ENCODE measurements at regions not wholly inside any gene's neighbourhood (a gene's known extent, or its start where the extent isn't known, plus 50 kb on each side); places are given as distances from the start of the nearest gene placed in this dataset.

- no peak overlapping the region for H3K4me3 Mint-ChIP-seq (ENCODE audit: unreplicated experiment)
- no peak for DNase-seq (ENCODE audit: low read depth)
- peaks cover 2% of the 10 kb centered on the region for H3K27me3 Mint-ChIP-seq (ENCODE audit: low read depth, unreplicated experiment)
- Histone ChIP-seq H3K27me3 (ENCODE audit: insufficient read depth, low read length) (no peaks in the 10 kb centered on the region), H3K27ac (ENCODE audit: low read depth, low read length) (no peak overlapping the region), H4K20me1 (ENCODE audit: insufficient read depth, low read length) (no peaks in the 10 kb centered on the region), H3K79me2 (ENCODE audit: insufficient read depth, low read length) (no peaks in the 10 kb centered on the region), H3K4me1 (ENCODE audit: insufficient read depth, low read length) (no peaks in the 10 kb centered on the region), H3K9ac (ENCODE audit: low read length) (no peak overlapping the region), H3K4me2 (ENCODE audit: low read length) (no peak overlapping the region), H3K4me3 (ENCODE audit: insufficient read depth, low read depth, low read length) (no peak overlapping the region), H3K9me3 (ENCODE audit: insufficient read depth, low read depth, low read length) (no peaks in the 10 kb centered on the region), H3K36me3 (ENCODE audit: insufficient read depth, low read length) (no peaks in the 10 kb centered on the region), H2AFZ (ENCODE audit: low read depth, low read length) (no peak overlapping the region)
- H3K27ac Mint-ChIP-seq (ENCODE audit: unreplicated experiment) = no peak overlapping the region
- H3K9me3 Mint-ChIP-seq (ENCODE audit: unreplicated experiment) = no peaks in the 10 kb centered on the region
- no peaks in the 10 kb centered on the region for H3K36me3 Mint-ChIP-seq (ENCODE audit: low read depth, unreplicated experiment)
- no peak for FAIRE-seq
- H3K4me1 Mint-ChIP-seq (ENCODE audit: low read depth, unreplicated experiment) = peaks cover 7% of the 10 kb centered on the region
- TF ChIP-seq EZH2 (IDR thresholded peaks at IDR 0.05; ENCODE audit: insufficient read depth, low read length) (no peak), CTCF (IDR thresholded peaks at IDR 0.05; ENCODE audit: insufficient read depth, low read depth, low read length) (no peak)
Observed at GRCh38 chr1:169025412-169025811, 81.1 kb upstream of the ATP1B1 start.

GRCh38 chr1:169027607-169028320, 78.7 kb upstream of the ATP1B1 start:
- H3K27ac Mint-ChIP-seq (ENCODE audit: unreplicated experiment) = no peak overlapping the region
- H3K9ac ChIP-seq (ENCODE audit: low read length) = no peak overlapping the region
- no peaks in the 10 kb centered on the region for H3K9me3 ChIP-seq (ENCODE audit: insufficient read depth, low read depth, low read length)
- no peaks in the 10 kb centered on the region for H3K9me3 Mint-ChIP-seq (ENCODE audit: unreplicated experiment)
- DNase-seq (ENCODE audit: low read depth) = no peak
- H3K4me3 Mint-ChIP-seq (ENCODE audit: unreplicated experiment) = no peak overlapping the region
- TF ChIP-seq CTCF (IDR thresholded peaks at IDR 0.05; ENCODE audit: insufficient read depth, low read depth, low read length) = no peak
- TF ChIP-seq EZH2 (IDR thresholded peaks at IDR 0.05; ENCODE audit: insufficient read depth, low read length) = no peak
- no peaks in the 10 kb centered on the region for H3K27me3 ChIP-seq (ENCODE audit: insufficient read depth, low read length)
- H4K20me1 ChIP-seq (ENCODE audit: insufficient read depth, low read length) = no peaks in the 10 kb centered on the region
- no peaks in the 10 kb centered on the region for H3K36me3 Mint-ChIP-seq (ENCODE audit: low read depth, unreplicated experiment)
- H3K4me3 ChIP-seq (ENCODE audit: insufficient read depth, low read depth, low read length) = no peak overlapping the region
- H3K27me3 Mint-ChIP-seq (ENCODE audit: low read depth, unreplicated experiment) = no peaks in the 10 kb centered on the region
- no peak overlapping the region for H3K27ac ChIP-seq (ENCODE audit: low read depth, low read length)
- no peaks in the 10 kb centered on the region for H3K79me2 ChIP-seq (ENCODE audit: insufficient read depth, low read length)
- no peak overlapping the region for H2AFZ ChIP-seq (ENCODE audit: low read depth, low read length)
- no peak overlapping the region for H3K4me2 ChIP-seq (ENCODE audit: low read length)
- peaks cover 7% of the 10 kb centered on the region for H3K4me1 Mint-ChIP-seq (ENCODE audit: low read depth, unreplicated experiment)
- H3K4me1 ChIP-seq (ENCODE audit: insufficient read depth, low read length) = no peaks in the 10 kb centered on the region
- no peaks in the 10 kb centered on the region for H3K36me3 ChIP-seq (ENCODE audit: insufficient read depth, low read length)
- FAIRE-seq = no peak

- no peaks in the 10 kb centered on the region for H3K27me3 Mint-ChIP-seq (ENCODE audit: low read depth, unreplicated experiment)
- H3K36me3 ChIP-seq (ENCODE audit: insufficient read depth, low read length) = no peaks in the 10 kb centered on the region
- H3K36me3 Mint-ChIP-seq (ENCODE audit: low read depth, unreplicated experiment) = no peaks in the 10 kb centered on the region
- peaks cover 4% of the 10 kb centered on the region for H3K4me1 Mint-ChIP-seq (ENCODE audit: low read depth, unreplicated experiment)
- H3K27ac ChIP-seq (ENCODE audit: low read depth, low read length) = no peak overlapping the region
- no peak for TF ChIP-seq CTCF (IDR thresholded peaks at IDR 0.05; ENCODE audit: insufficient read depth, low read depth, low read length)
- no peak for TF ChIP-seq EZH2 (IDR thresholded peaks at IDR 0.05; ENCODE audit: insufficient read depth, low read length)
- no peaks in the 10 kb centered on the region for H3K9me3 Mint-ChIP-seq (ENCODE audit: unreplicated experiment)
- H3K4me3 Mint-ChIP-seq (ENCODE audit: unreplicated experiment) = no peak overlapping the region
- H2AFZ ChIP-seq (ENCODE audit: low read depth, low read length) = no peak overlapping the region
- FAIRE-seq (no peak), DNase-seq (ENCODE audit: low read depth) (peak; percentile 14)
- H3K79me2 ChIP-seq (ENCODE audit: insufficient read depth, low read length) = no peaks in the 10 kb centered on the region
- H3K4me3 ChIP-seq (ENCODE audit: insufficient read depth, low read depth, low read length) = no peak overlapping the region
- no peaks in the 10 kb centered on the region for H4K20me1 ChIP-seq (ENCODE audit: insufficient read depth, low read length)
- no peaks in the 10 kb centered on the region for H3K27me3 ChIP-seq (ENCODE audit: insufficient read depth, low read length)
- no peaks in the 10 kb centered on the region for H3K9me3 ChIP-seq (ENCODE audit: insufficient read depth, low read depth, low read length)
- no peak overlapping the region for H3K27ac Mint-ChIP-seq (ENCODE audit: unreplicated experiment)
- H3K4me2 ChIP-seq (ENCODE audit: low read length) = no peak overlapping the region
- H3K9ac ChIP-seq (ENCODE audit: low read length) = no peak overlapping the region
- no peaks in the 10 kb centered on the region for H3K4me1 ChIP-seq (ENCODE audit: insufficient read depth, low read length)
Observed at GRCh38 chr1:169031566-169032224, 74.8 kb upstream of the ATP1B1 start.

Data from astrocyte (in vitro differentiated cells and primary cell).